GM12878 (cell line): ENCODE measurements at regions not wholly inside any gene's neighbourhood (a gene's known extent, or its start where the extent isn't known, plus 50 kb on each side); places are given as distances from the start of the nearest gene placed in this dataset.
"Not testable (repeated sequence)": the region's sequence is repeated elsewhere in the genome, so short reads cannot be mapped to it uniquely, and the experiment has no call there.

Experiments
- ATAC-seq: fragments of 200-7000 bp; cut with Tn5 transposase; 3 replicates; pipeline ENCODE4 v1.9.1; 2020; ENCODE audit warnings: mild to moderate bottlenecking, moderate library complexity
- BruUV-seq: library from RNA; stranded (reverse); fragments of 400-500 nt; replicated peaks from 2 replicates; lab custom pipeline; 2021; lab: Mats Ljungman, UMichigan
- CTCF ChIA-PET: fragments of 300-600 bp; sonication (Branson Sonifier 250); formaldehyde crosslinking; extraction: SDS; loops from one replicate; lab custom pipeline; 2021; ENCODE audit warnings: inconsistent platforms; lab: Yijun Ruan, JAX
- POLR2A ChIA-PET: fragments of 350-600 bp; formaldehyde crosslinking; extraction: SDS; loops from one replicate; lab custom pipeline; 2021; ENCODE audit warnings: inconsistent platforms; lab: Charles Lee
- RAD21 ChIA-PET: fragments of 300-600 bp; sonication (Branson Sonifier 250); formaldehyde crosslinking; loops from one replicate; lab custom pipeline; 2023; ENCODE audit warnings: antibody characterized with exemption; ENCODE audit not compliant: unreplicated experiment; lab: Charles Lee
- SMC1A ChIA-PET: fragments of 300-600 bp; sonication (Branson Sonifier 250); formaldehyde crosslinking; loops from one replicate; lab custom pipeline; 2023; ENCODE audit not compliant: unreplicated experiment, uncharacterized antibody; lab: Charles Lee
- DNase-seq: peaks from one replicate; pipeline ENCODE4 v3.0.0-alpha.2; 2011; ENCODE audit warnings: low read depth, low spot score
- FAIRE-seq: peaks from 3 replicates; lab custom pipeline; 2011; peaks lifted over from hg19 to GRCh38; lab: Jason Lieb, UNC
- H2AFZ ChIP-seq: 2 replicates; pipeline ENCODE4 v1.6.0; 2011; ENCODE audit warnings: low read depth, low read length, control low read depth; ENCODE audit not compliant: control insufficient read depth
- H3K27ac ChIP-seq: 2 replicates; pipeline ENCODE4 v1.5.1; 2011; ENCODE audit warnings: control low read depth; ENCODE audit not compliant: control insufficient read depth, insufficient read depth
- H3K27me3 ChIP-seq, 2 experiments: replicated peaks in 1 of 2; 2 replicates each; pipeline versions ENCODE4 v1.6.0 to v1.6.1; 2011; ENCODE audit warnings: low read length in 1 of 2; ENCODE audit not compliant: control insufficient read depth in 2 of 2, insufficient read depth in 2 of 2
- H3K36me3 ChIP-seq, 2 experiments: 2 replicates each; pipeline ENCODE4 v1.5.1; 2011; ENCODE audit warnings: low read length in 1 of 2; ENCODE audit not compliant: control insufficient read depth in 2 of 2, insufficient read depth in 2 of 2
- H3K4me1 ChIP-seq: 2 replicates; pipeline ENCODE4 v1.6.1; 2011; ENCODE audit warnings: mild to moderate bottlenecking, low read length, moderate library complexity, mixed read lengths; ENCODE audit not compliant: control insufficient read depth, insufficient read depth
- H3K4me2 ChIP-seq: 2 replicates; pipeline ENCODE4 v1.6.0; 2011; ENCODE audit warnings: control low read depth; ENCODE audit not compliant: control insufficient read depth, insufficient read depth
- H3K4me3 ChIP-seq: fragments of 200-600 bp; sonication (generic); 2 replicates; pipeline ENCODE4 v1.5.1; 2016
- H3K79me2 ChIP-seq: 2 replicates; pipeline ENCODE4 v1.6.0; 2011; ENCODE audit warnings: low read length; ENCODE audit not compliant: control insufficient read depth, insufficient read depth
- H3K9ac ChIP-seq: 2 replicates; pipeline ENCODE4 v1.8.0; 2011; ENCODE audit warnings: low read length, control low read depth, mixed read lengths; ENCODE audit not compliant: control insufficient read depth, insufficient read depth
- H3K9me3 ChIP-seq: replicated peaks from 3 replicates; pipeline ENCODE4 v1.5.1; 2011; ENCODE audit warnings: mild to moderate bottlenecking, low read length; ENCODE audit not compliant: control insufficient read depth, insufficient read depth
- H4K20me1 ChIP-seq: 2 replicates; pipeline ENCODE4 v1.6.0; 2011; ENCODE audit not compliant: control insufficient read depth, insufficient read depth
- BCL11A ChIP-seq: IDR thresholded peaks from 2 replicates; pipeline ENCODE4 v1.6.1; 2011; ENCODE audit warnings: low read depth, low read length
- CREM ChIP-seq: IDR thresholded peaks from 2 replicates; pipeline ENCODE4 v1.6.1; 2014; ENCODE audit warnings: antibody characterized with exemption, low read depth
- CTCF ChIP-seq, 3 experiments: IDR thresholded peaks in 2 of 3; conservative IDR thresholded peaks in 1 of 3; 2 replicates each; pipeline ENCODE4 v1.5.1; 2011; ENCODE audit warnings: low read depth in 3 of 3, low read length in 3 of 3, mild to moderate bottlenecking in 3 of 3, control low read depth in 2 of 3, moderate library complexity in 2 of 3, inconsistent platforms in 1 of 3, mixed read lengths in 1 of 3; ENCODE audit not compliant: control insufficient read depth in 2 of 3, insufficient read depth in 1 of 3; ENCODE audit errors: extremely low read depth in 1 of 3
- EED ChIP-seq: sonication (generic); IDR thresholded peaks from 2 replicates; pipeline ENCODE4 v1.6.1; 2016; ENCODE audit warnings: antibody characterized with exemption, low read depth
- IRF4 ChIP-seq: IDR thresholded peaks from 2 replicates; pipeline ENCODE4 v1.6.1; 2011; ENCODE audit warnings: low read depth, low read length
- KAT2A ChIP-seq: conservative IDR thresholded peaks from 2 replicates; pipeline ENCODE4 v1.6.1; 2011; ENCODE audit warnings: low read depth, low read length; ENCODE audit not compliant: control insufficient read depth
- MYB ChIP-seq: fragments of 150-350 bp; IDR thresholded peaks from 2 replicates; pipeline ENCODE4 v1.6.1; 2014; ENCODE audit warnings: mild to moderate bottlenecking, low read depth, low read length, borderline replicate concordance
- PML ChIP-seq: IDR thresholded peaks from 2 replicates; pipeline ENCODE4 v1.6.1; 2012; ENCODE audit warnings: low read length, inconsistent platforms
- RBBP5 ChIP-seq: fragments of 200-600 bp; sonication (generic); conservative IDR thresholded peaks from 2 replicates; pipeline ENCODE4 v1.6.1; 2016
- STAT3 ChIP-seq: IDR thresholded peaks from 2 replicates; pipeline ENCODE4 v1.6.1; 2011; ENCODE audit warnings: low read depth, low read length, improper control_type of control experiment
- WGBS: methylation state at CpG from one replicate; pipeline ENCODE4 v1.1.6; 2016; ENCODE audit warnings: low lambda C conversion rate; ENCODE audit not compliant: insufficient replicate concordance, insufficient coverage; ENCODE audit errors: missing lambda C conversion rate; 5-methylcytosine and 5-hydroxymethylcytosine counted together
- in situ Hi-C: fragments of 300-500 bp; cut with MboI; formaldehyde crosslinking; loops from 9 replicates; pipeline ENCODE4 v1.14.3; 2018; ENCODE audit warnings: mixed read lengths
- intact Hi-C: fragments of 100-400 bp; cut with micrococcal nuclease; formaldehyde crosslinking; loops from one replicate; pipeline ENCODE4 v1.14.2; 2022; ENCODE audit not compliant: unreplicated experiment

GRCh38 chr17:22128171-22128570 lies 435.8 kb downstream of the KCNJ18 start:
- H3K27ac ChIP-seq: no peak overlapping the region
- RAD21 ChIA-PET: no interaction called here
- no peaks in the 10 kb centered on the region for H3K79me2 ChIP-seq
- no peaks in the 10 kb centered on the region for H3K27me3 ChIP-seq
- H3K4me3 ChIP-seq: no peak overlapping the region
- no peaks in the 10 kb centered on the region for H3K9me3 ChIP-seq
- DNase-seq (no peak), FAIRE-seq (no peak), ATAC-seq (no peak)
- no peaks in the 10 kb centered on the region for H3K4me1 ChIP-seq
- POLR2A ChIA-PET: no interaction called here
- CTCF ChIA-PET: no interaction called here
- SMC1A ChIA-PET: no interaction called here
- in situ Hi-C loops: no loop called here
- H3K4me2 ChIP-seq: no peak overlapping the region
- no peak overlapping the region for H2AFZ ChIP-seq
- intact Hi-C loops: no loop called here
- 36% methylated on average over 1 of the region's 1 CpG for WGBS
- H4K20me1 ChIP-seq: no peaks in the 10 kb centered on the region
- H3K9ac ChIP-seq: no peak overlapping the region
- no peak for TF ChIP-seq BCL11A
- TF ChIP-seq PML: no peak
- no peak for TF ChIP-seq CTCF (IDR thresholded peaks at IDR 0.05 in 2 of 3, conservative IDR thresholded peaks at IDR 0.05 in 1 of 3; ENCODE audit: control insufficient read depth in 2 of 3, extremely low read depth in 1 of 3, insufficient read depth in 1 of 3, low read depth in 3 of 3, low read length in 3 of 3)
- TF ChIP-seq EED: no peak
- no peak for TF ChIP-seq RBBP5
- TF ChIP-seq CREM: no peak
- TF ChIP-seq IRF4: no peak
- no peak for TF ChIP-seq MYB
- no peaks in the 10 kb centered on the region for H3K36me3 ChIP-seq
- BruUV-seq: no TSS peak

GRCh38 chr17:22128723-22129122 lies 436.4 kb downstream of the KCNJ18 start:
- FAIRE-seq (no peak), DNase-seq (no peak), ATAC-seq (no peak)
- CTCF ChIA-PET: no interaction called here
- WGBS: 41% methylated on average over 1 of the region's 1 CpG
- in situ Hi-C loops: no loop called here
- Histone ChIP-seq H4K20me1 (no peaks in the 10 kb centered on the region), H3K36me3 (no peaks in the 10 kb centered on the region), H3K27me3 (no peaks in the 10 kb centered on the region), H3K9me3 (no peaks in the 10 kb centered on the region), H3K9ac (no peak overlapping the region), H3K79me2 (no peaks in the 10 kb centered on the region), H3K4me1 (no peaks in the 10 kb centered on the region), H3K4me3 (no peak overlapping the region), H3K4me2 (no peak overlapping the region), H2AFZ (no peak overlapping the region), H3K27ac (no peak overlapping the region)
- TF ChIP-seq STAT3 (no peak), KAT2A (no peak)
- no TSS peak for BruUV-seq
- POLR2A ChIA-PET: no interaction called here
- RAD21 ChIA-PET: no interaction called here
- SMC1A ChIA-PET: no interaction called here
- intact Hi-C loops: no loop called here

- SMC1A ChIA-PET, H3K4me2 ChIP-seq, CTCF ChIA-PET, in situ Hi-C loops, RAD21 ChIA-PET, H3K36me3 ChIP-seq, H3K4me3 ChIP-seq, H3K27me3 ChIP-seq, intact Hi-C loops, ATAC-seq, DNase-seq, FAIRE-seq, H4K20me1 ChIP-seq, BruUV-seq, H3K27ac ChIP-seq, H3K4me1 ChIP-seq, H3K9ac ChIP-seq, H2AFZ ChIP-seq, POLR2A ChIA-PET, H3K9me3 ChIP-seq, H3K79me2 ChIP-seq: not testable (repeated sequence)
- WGBS: 0% methylated on average over 5 of the region's 5 CpGs
Measured at GRCh38 chr17:22129920-22130319, 437.6 kb downstream of the KCNJ18 start.
